ENCODE measurements at regions not wholly inside any gene's neighbourhood (a gene's known extent, or its start where the extent isn't known, plus 50 kb on each side); places are given as distances from the start of the nearest gene placed in this dataset.
A peak's percentile ranks its signal among the peaks of the same experiment; 100 is the strongest.
"Not testable (repeated sequence)": the region's sequence is repeated elsewhere in the genome, so short reads cannot be mapped to it uniquely, and the experiment has no call there.

GRCh38 chr12:46985816-46986215 lies 93.6 kb upstream of the PCED1B start:
- H3K4me1 ChIP-seq (ENCODE audit: control insufficient read depth, insufficient read depth, low read length): no peaks in the 10 kb centered on the region
- no peak overlapping the region for H3K4me3 ChIP-seq (ENCODE audit: low read length)
- intact Hi-C loops (cut with DNase I): no loop called here
- no peaks in the 10 kb centered on the region for H3K9me3 ChIP-seq (ENCODE audit: control insufficient read depth, low read length)
- ATAC-seq: no peak
- DNase-seq: no peak
- H3K27me3 ChIP-seq (ENCODE audit: control insufficient read depth, insufficient read depth): no peaks in the 10 kb centered on the region
- no peak overlapping the region for H3K27ac ChIP-seq (ENCODE audit: low read length)

- WGBS: 71% methylated on average over 1 of the region's 1 CpG
- ATAC-seq: not testable (repeated sequence)
These were observed 91.3 kb upstream of the PCED1B start for GRCh38 chr12:46988122-46988521.

GRCh38 chr12:46990211-46990610 lies 89.2 kb upstream of the PCED1B start:
- Histone ChIP-seq H3K27ac (ENCODE audit: low read length) (no peak overlapping the region), H3K4me1 (ENCODE audit: control insufficient read depth, insufficient read depth, low read length) (no peaks in the 10 kb centered on the region), H3K9me3 (ENCODE audit: control insufficient read depth, low read length) (no peaks in the 10 kb centered on the region), H3K27me3 (ENCODE audit: control insufficient read depth, insufficient read depth) (no peaks in the 10 kb centered on the region), H3K4me3 (ENCODE audit: low read length) (no peak overlapping the region)
- DNase-seq (no peak), ATAC-seq (no peak)
- WGBS: 62% methylated on average over 1 of the region's 1 CpG
- intact Hi-C loops (cut with DNase I): no loop called here

More at GRCh38 chr12:46988122-46988521, 91.3 kb upstream of the PCED1B start:
- DNase-seq; H3K9me3 ChIP-seq (ENCODE audit: control insufficient read depth, low read length); H3K27me3 ChIP-seq (ENCODE audit: control insufficient read depth, insufficient read depth); H3K4me1 ChIP-seq (ENCODE audit: control insufficient read depth, insufficient read depth, low read length); H3K4me3 ChIP-seq (ENCODE audit: low read length); intact Hi-C loops (cut with DNase I); H3K27ac ChIP-seq (ENCODE audit: low read length): not testable (repeated sequence)

GRCh38 chr12:46992051-46992450 lies 87.4 kb upstream of the PCED1B start:
- ATAC-seq; H3K4me1 ChIP-seq (ENCODE audit: control insufficient read depth, insufficient read depth, low read length); H3K9me3 ChIP-seq (ENCODE audit: control insufficient read depth, low read length); H3K4me3 ChIP-seq (ENCODE audit: low read length); DNase-seq; H3K27ac ChIP-seq (ENCODE audit: low read length); H3K27me3 ChIP-seq (ENCODE audit: control insufficient read depth, insufficient read depth); intact Hi-C loops (cut with DNase I): not testable (repeated sequence)
- WGBS: 93% methylated on average over 5 of the region's 6 CpGs

GRCh38 chr12:46998811-46999368 lies 80.5 kb upstream of the PCED1B start:
- DNase-seq (no peak), ATAC-seq (no peak)
- Histone ChIP-seq H3K4me3 (ENCODE audit: low read length) (no peak overlapping the region), H3K27ac (ENCODE audit: low read length) (no peak overlapping the region), H3K9me3 (ENCODE audit: control insufficient read depth, low read length) (no peaks in the 10 kb centered on the region), H3K27me3 (ENCODE audit: control insufficient read depth, insufficient read depth) (no peaks in the 10 kb centered on the region), H3K4me1 (ENCODE audit: control insufficient read depth, insufficient read depth, low read length) (no peaks in the 10 kb centered on the region)
- intact Hi-C loops (cut with DNase I): no loop called here
- 85% methylated on average over 5 of the region's 5 CpGs for WGBS

GRCh38 chr12:47004634-47005033 lies 74.8 kb upstream of the PCED1B start:
- H3K4me3 ChIP-seq (ENCODE audit: low read length): no peak overlapping the region
- H3K9me3 ChIP-seq (ENCODE audit: control insufficient read depth, low read length): no peaks in the 10 kb centered on the region
- H3K27ac ChIP-seq (ENCODE audit: low read length): no peak overlapping the region
- DNase-seq (peak in 1 of 3 donors; percentile 22), ATAC-seq (peak in 1 of 2 donors; percentile 65)
- no peaks in the 10 kb centered on the region for H3K27me3 ChIP-seq (ENCODE audit: control insufficient read depth, insufficient read depth)
- intact Hi-C loops (cut with DNase I): no loop called here
- 22% methylated on average over 2 of the region's 2 CpGs for WGBS
- H3K4me1 ChIP-seq (ENCODE audit: control insufficient read depth, insufficient read depth, low read length): no peaks in the 10 kb centered on the region

- intact Hi-C loops (cut with DNase I): no loop called here
- Histone ChIP-seq H3K4me3 (ENCODE audit: low read length) (no peak overlapping the region), H3K9me3 (ENCODE audit: control insufficient read depth, low read length) (no peaks in the 10 kb centered on the region), H3K27ac (ENCODE audit: low read length) (no peak overlapping the region), H3K4me1 (ENCODE audit: control insufficient read depth, insufficient read depth, low read length) (no peaks in the 10 kb centered on the region), H3K27me3 (ENCODE audit: control insufficient read depth, insufficient read depth) (no peaks in the 10 kb centered on the region)
- DNase-seq (no peak), ATAC-seq (no peak)
- 84% methylated on average over 3 of the region's 3 CpGs for WGBS
These were observed 72.4 kb upstream of the PCED1B start for GRCh38 chr12:47007048-47007447.

- intact Hi-C loops (cut with DNase I): loop anchor here in 1 of 4 donors (10.0 kb wide), 1 partner anchor 338 kb away; no protein-coding TSS in a partner anchor
- no peak overlapping the region for H3K27ac ChIP-seq (ENCODE audit: low read length)
- DNase-seq: no peak
- H3K4me1 ChIP-seq (ENCODE audit: control insufficient read depth, insufficient read depth, low read length): no peaks in the 10 kb centered on the region
- no peaks in the 10 kb centered on the region for H3K9me3 ChIP-seq (ENCODE audit: control insufficient read depth, low read length)
- ATAC-seq: no peak
- H3K4me3 ChIP-seq (ENCODE audit: low read length): no peak overlapping the region
- no peaks in the 10 kb centered on the region for H3K27me3 ChIP-seq (ENCODE audit: control insufficient read depth, insufficient read depth)
- WGBS: 82% methylated on average over 1 of the region's 1 CpG
These were observed 66.9 kb upstream of the PCED1B start for GRCh38 chr12:47012552-47012951.

- DNase-seq (no peak), ATAC-seq (no peak)
- Histone ChIP-seq H3K27ac (ENCODE audit: low read length) (no peak overlapping the region), H3K9me3 (ENCODE audit: control insufficient read depth, low read length) (no peaks in the 10 kb centered on the region), H3K4me1 (ENCODE audit: control insufficient read depth, insufficient read depth, low read length) (no peaks in the 10 kb centered on the region), H3K4me3 (ENCODE audit: low read length) (no peak overlapping the region), H3K27me3 (ENCODE audit: control insufficient read depth, insufficient read depth) (no peaks in the 10 kb centered on the region)
- 89% methylated on average over 2 of the region's 2 CpGs for WGBS
- intact Hi-C loops (cut with DNase I): loop anchor here in 1 of 4 donors (10.0 kb wide), 1 partner anchor 340 kb away; no protein-coding TSS in a partner anchor
These were observed 64.9 kb upstream of the PCED1B start for GRCh38 chr12:47014474-47014873.

- Histone ChIP-seq H3K27me3 (ENCODE audit: control insufficient read depth, insufficient read depth) (no peaks in the 10 kb centered on the region), H3K4me1 (ENCODE audit: control insufficient read depth, insufficient read depth, low read length) (no peaks in the 10 kb centered on the region), H3K4me3 (ENCODE audit: low read length) (no peak overlapping the region), H3K27ac (ENCODE audit: low read length) (no peak overlapping the region), H3K9me3 (ENCODE audit: control insufficient read depth, low read length) (no peaks in the 10 kb centered on the region)
- WGBS: 88% methylated on average over 1 of the region's 1 CpG
- ATAC-seq (no peak), DNase-seq (no peak)
- intact Hi-C loops (cut with DNase I): loop anchor here in 2 of 4 donors (5.0 to 10.0 kb wide), 2 partner anchors 341 to 668 kb away; no protein-coding TSS in a partner anchor
These were observed 64.0 kb upstream of the PCED1B start for GRCh38 chr12:47015381-47015780.

GRCh38 chr12:47017041-47017713 lies 62.2 kb upstream of the PCED1B start:
- Histone ChIP-seq H3K9me3 (ENCODE audit: control insufficient read depth, low read length) (no peaks in the 10 kb centered on the region), H3K4me1 (ENCODE audit: control insufficient read depth, insufficient read depth, low read length) (no peaks in the 10 kb centered on the region), H3K4me3 (ENCODE audit: low read length) (no peak overlapping the region), H3K27me3 (ENCODE audit: control insufficient read depth, insufficient read depth) (no peaks in the 10 kb centered on the region), H3K27ac (ENCODE audit: low read length) (no peak overlapping the region)
- WGBS: 84% methylated on average over 6 of the region's 6 CpGs
- intact Hi-C loops (cut with DNase I): loop anchor here in 2 of 4 donors (5.0 to 10.0 kb wide), 2 partner anchors 342 to 670 kb away; no protein-coding TSS in a partner anchor
- DNase-seq (no peak), ATAC-seq (no peak)

Measured in right cardiac atrium (tissue), 5 donors.